H9 (cell line): ENCODE measurements at regions not wholly inside any gene's neighbourhood (a gene's known extent, or its start where the extent isn't known, plus 50 kb on each side); places are given as distances from the start of the nearest gene placed in this dataset.

Experiments used
- DNase-seq: peaks from one replicate; pipeline ENCODE4 v3.0.0-alpha.2; 2017
- H2AFZ ChIP-seq: one replicate; pipeline ENCODE4 v1.6.1; 2013; ENCODE audit warnings: mild to moderate bottlenecking, low read length, control low read depth, moderate library complexity
- H2AK5ac ChIP-seq: 2 replicates; pipeline ENCODE4 v1.6.1; 2013; ENCODE audit warnings: low read length, control low read depth, mixed read lengths; ENCODE audit not compliant: insufficient read length
- H2BK120ac ChIP-seq: one replicate; pipeline ENCODE4 v1.6.1; 2013; ENCODE audit warnings: low read depth, mild to moderate bottlenecking, low read length, control low read depth, inconsistent platforms; ENCODE audit not compliant: poor library complexity, severe bottlenecking
- H2BK12ac ChIP-seq: 2 replicates; pipeline ENCODE4 v1.6.1; 2013; ENCODE audit warnings: low read length, control low read depth, mixed read lengths, low read depth; ENCODE audit not compliant: insufficient read length
- H2BK15ac ChIP-seq: 2 replicates; pipeline ENCODE4 v1.6.1; 2013; ENCODE audit warnings: low read depth, low read length, control low read depth
- H2BK20ac ChIP-seq: one replicate; pipeline ENCODE4 v1.6.1; 2013; ENCODE audit warnings: low read depth, mild to moderate bottlenecking, low read length, control low read depth, inconsistent platforms; ENCODE audit not compliant: poor library complexity, severe bottlenecking
- H2BK5ac ChIP-seq: 2 replicates; pipeline ENCODE4 v1.6.1; 2013; ENCODE audit warnings: low read length, control low read depth, mixed read lengths; ENCODE audit not compliant: insufficient read length
- H3K14ac ChIP-seq: 2 replicates; pipeline ENCODE4 v1.6.1; 2013; ENCODE audit warnings: low read length, control low read depth; ENCODE audit not compliant: insufficient read depth
- H3K18ac ChIP-seq: 2 replicates; pipeline ENCODE4 v1.6.1; 2013; ENCODE audit warnings: low read depth, mild to moderate bottlenecking, mixed read lengths, low read length, control low read depth; ENCODE audit not compliant: insufficient read length
- H3K23ac ChIP-seq: 2 replicates; pipeline ENCODE4 v1.6.1; 2013; ENCODE audit warnings: low read length, control low read depth, mixed read lengths, low read depth; ENCODE audit not compliant: insufficient read length
- H3K23me2 ChIP-seq: 2 replicates; pipeline ENCODE4 v1.6.1; 2013; ENCODE audit warnings: low read depth, mild to moderate bottlenecking, mixed read lengths, low read length, control low read depth; ENCODE audit not compliant: insufficient read length, poor library complexity, severe bottlenecking
- H3K27ac ChIP-seq: 2 replicates; pipeline ENCODE4 v1.5.1; 2013; ENCODE audit warnings: low read length, control low read depth, mixed read lengths, low read depth; ENCODE audit not compliant: insufficient read length
- H3K27me3 ChIP-seq: 2 replicates; pipeline ENCODE4 v1.6.1; 2013; ENCODE audit warnings: low read length, control low read depth, inconsistent platforms; ENCODE audit not compliant: insufficient read depth
- H3K4ac ChIP-seq: 2 replicates; pipeline ENCODE4 v1.6.1; 2013; ENCODE audit warnings: low read depth, mild to moderate bottlenecking, control low read depth, inconsistent platforms, low read length, moderate library complexity
- H3K4me1 ChIP-seq: 2 replicates; pipeline ENCODE4 v1.6.1; 2013; ENCODE audit warnings: low read length, control low read depth, inconsistent platforms; ENCODE audit not compliant: insufficient read depth
- H3K4me2 ChIP-seq: 2 replicates; pipeline ENCODE4 v1.6.1; 2013; ENCODE audit warnings: low read length, control low read depth, mixed read lengths; ENCODE audit not compliant: insufficient read length, insufficient read depth
- H3K56ac ChIP-seq: 2 replicates; pipeline ENCODE4 v1.6.1; 2013; ENCODE audit warnings: low read depth, mild to moderate bottlenecking, mixed read lengths, low read length, control low read depth; ENCODE audit not compliant: insufficient read length
- H3K79me1 ChIP-seq: 2 replicates; pipeline ENCODE4 v1.6.1; 2013; ENCODE audit warnings: low read depth, mild to moderate bottlenecking, moderate library complexity, low read length, control low read depth, inconsistent platforms; ENCODE audit not compliant: insufficient read depth, poor library complexity, severe bottlenecking
- H3K79me2 ChIP-seq: 2 replicates; pipeline ENCODE4 v1.6.1; 2013; ENCODE audit warnings: low read length, control low read depth, inconsistent platforms; ENCODE audit not compliant: insufficient read depth
- H3K9ac ChIP-seq: 2 replicates; pipeline ENCODE4 v1.6.1; 2013; ENCODE audit warnings: low read length, control low read depth, mixed read lengths; ENCODE audit not compliant: insufficient read length; ENCODE audit errors: extremely low read depth
- H3K9me3 ChIP-seq: one replicate; pipeline ENCODE4 v1.6.1; 2013; ENCODE audit warnings: low read depth, low read length, inconsistent platforms; ENCODE audit not compliant: control insufficient read depth
- H3T11ph ChIP-seq: one replicate; pipeline ENCODE4 v1.6.1; 2013; ENCODE audit warnings: mild to moderate bottlenecking, low read length, control low read depth, inconsistent platforms
- H4K20me1 ChIP-seq: one replicate; pipeline ENCODE4 v1.6.1; 2013; ENCODE audit not compliant: control insufficient read depth, insufficient read length, insufficient read depth
- H4K5ac ChIP-seq: 2 replicates; pipeline ENCODE4 v1.6.1; 2013; ENCODE audit warnings: low read depth, mild to moderate bottlenecking, mixed read lengths, low read length, control low read depth; ENCODE audit not compliant: insufficient read length
- H4K8ac ChIP-seq: replicated peaks from 2 replicates; pipeline ENCODE4 v1.6.1; 2013; ENCODE audit warnings: low read length, control low read depth, mixed read lengths, low read depth; ENCODE audit not compliant: insufficient read length
- H4K91ac ChIP-seq: 2 replicates; pipeline ENCODE4 v1.6.1; 2013; ENCODE audit warnings: low read depth, mild to moderate bottlenecking, moderate library complexity, mixed read lengths, low read length, control low read depth; ENCODE audit not compliant: insufficient read length
- H3K27ac Mint-ChIP-seq, 3 experiments: 2 replicates in 2 of 3; 3 replicates in 1 of 3; pipeline ENCODE4 v1.8.0; 2020 to 2021; ENCODE audit warnings: mixed read lengths in 3 of 3, mild to moderate bottlenecking in 1 of 3, moderate library complexity in 1 of 3
- H3K27me3 Mint-ChIP-seq: 2 replicates; pipeline ENCODE4 v1.8.0; 2021; ENCODE audit warnings: low read depth, mild to moderate bottlenecking, moderate library complexity, mixed read lengths
- H3K36me3 Mint-ChIP-seq, 3 experiments: 2 replicates in 2 of 3; 3 replicates in 1 of 3; pipeline ENCODE4 v1.8.0; 2020 to 2021; ENCODE audit warnings: low read depth in 3 of 3, mixed read lengths in 3 of 3; ENCODE audit not compliant: insufficient read depth in 1 of 3
- H3K4me1 Mint-ChIP-seq, 2 experiments: 2 replicates each; pipeline ENCODE4 v1.8.0; 2020; ENCODE audit warnings: mixed read lengths in 2 of 2
- H3K4me3 Mint-ChIP-seq, 2 experiments: 2 replicates in 1 of 2; 3 replicates in 1 of 2; pipeline ENCODE4 v1.8.0; 2020 to 2021; ENCODE audit warnings: mild to moderate bottlenecking in 2 of 2, mixed read lengths in 2 of 2, moderate library complexity in 1 of 2
- H3K9me3 Mint-ChIP-seq, 2 experiments: 2 replicates in 1 of 2; 3 replicates in 1 of 2; pipeline ENCODE4 v1.8.0; 2020; ENCODE audit warnings: mild to moderate bottlenecking in 2 of 2, mixed read lengths in 2 of 2, moderate library complexity in 1 of 2
- CTCF ChIP-seq: fragments of 200-600 bp; sonication (generic); conservative IDR thresholded peaks from 3 replicates; pipeline ENCODE4 v1.8.0; 2021; ENCODE audit warnings: antibody characterized with exemption, mild to moderate bottlenecking
- WGBS: extraction: QIAGEN DNeasy Blood & Tissue Kit; methylation state at CpG from one replicate; pipeline ENCODE4 v1.1.7; 2013; ENCODE audit warnings: missing lambda C conversion rate, low lambda C conversion rate, mixed read lengths; ENCODE audit not compliant: insufficient read length; ENCODE audit errors: extremely low coverage; 5-methylcytosine and 5-hydroxymethylcytosine counted together

GRCh38 chr3:173258697-173259096, 117.7 kb upstream of the SPATA16 start:
- no peak overlapping the region for H3K56ac ChIP-seq
- no peak overlapping the region for H2BK12ac ChIP-seq
- H4K91ac ChIP-seq, result no peak overlapping the region
- H3T11ph ChIP-seq, result no peak overlapping the region
- WGBS, result no CpG with 5 or more reads among the region's 1 CpG
- H3K79me2 ChIP-seq, result no peaks in the 10 kb centered on the region
- no peaks in the 10 kb centered on the region for H3K9me3 ChIP-seq
- no peak overlapping the region for H2BK120ac ChIP-seq
- peaks cover 0 to 5% (median 2%) of the 10 kb centered on the region in 3 experiments; a peak in 2 of 7 replicates for H3K36me3 Mint-ChIP-seq
- H2BK15ac ChIP-seq, result no peak overlapping the region
- H2BK5ac ChIP-seq, result no peak overlapping the region
- H3K27ac Mint-ChIP-seq, result no peak overlapping the region
- no peaks in the 10 kb centered on the region for H3K79me1 ChIP-seq
- H4K5ac ChIP-seq, result no peak overlapping the region
- H2AK5ac ChIP-seq, result no peak overlapping the region
- no peaks in the 10 kb centered on the region for H3K4me1 ChIP-seq
- no peak overlapping the region for H4K8ac ChIP-seq
- H4K20me1 ChIP-seq, result no peaks in the 10 kb centered on the region
- H3K9ac ChIP-seq, result no peak overlapping the region
- H2BK20ac ChIP-seq, result no peak overlapping the region
- H2AFZ ChIP-seq, result no peak overlapping the region
- peaks cover 4 to 16% of the 10 kb centered on the region in 2 experiments for H3K4me1 Mint-ChIP-seq
- H3K4me2 ChIP-seq, result no peak overlapping the region
- H3K27ac ChIP-seq, result no peak overlapping the region
- H3K27me3 ChIP-seq, result no peaks in the 10 kb centered on the region
- H3K14ac ChIP-seq, result no peak overlapping the region
- H3K27me3 Mint-ChIP-seq, result no peaks in the 10 kb centered on the region
- no peak for DNase-seq
- H3K23ac ChIP-seq, result no peak overlapping the region
- no peak overlapping the region for H3K4ac ChIP-seq
- no peaks in the 10 kb centered on the region for H3K23me2 ChIP-seq
- H3K4me3 Mint-ChIP-seq, result no peak overlapping the region
- no peak for TF ChIP-seq CTCF
- peaks cover 0 to 5% of the 10 kb centered on the region in 2 experiments; a peak in 2 of 5 replicates for H3K9me3 Mint-ChIP-seq
- no peak overlapping the region for H3K18ac ChIP-seq
